GM12801 (cell line): ENCODE measurements at regions not wholly inside any gene's neighbourhood (a gene's known extent, or its start where the extent isn't known, plus 50 kb on each side); places are given as distances from the start of the nearest gene placed in this dataset.

Source experiments
- TF ChIP-seq, protein P1 (sequence below): IDR thresholded peaks from one replicate; pipeline ENCODE4 v1.5.1; 2011; ENCODE audit warnings: control low read depth; ENCODE audit not compliant: insufficient read length; ENCODE audit errors: extremely low read depth

DNA sequence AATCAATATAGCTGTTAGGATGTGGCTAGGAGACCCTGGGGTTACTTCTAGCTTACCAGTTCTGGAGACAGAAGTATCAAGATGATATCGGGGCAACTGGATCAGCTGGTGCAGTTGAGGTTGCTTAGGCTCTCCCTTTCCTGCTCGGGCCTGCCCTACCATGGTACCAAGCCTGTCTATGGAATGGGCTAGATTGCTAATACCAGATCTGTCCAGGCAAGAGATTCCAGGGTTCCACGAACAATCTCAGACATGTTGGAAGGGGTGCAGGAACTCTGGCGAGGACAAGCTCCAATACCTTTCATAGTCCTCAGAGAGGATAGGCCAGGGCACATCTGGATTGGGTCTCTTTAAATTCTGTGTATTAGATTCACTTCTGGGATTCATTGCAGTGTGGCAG lies 53.8 kb downstream of the ADM start:
- TF ChIP-seq, protein P1, sequence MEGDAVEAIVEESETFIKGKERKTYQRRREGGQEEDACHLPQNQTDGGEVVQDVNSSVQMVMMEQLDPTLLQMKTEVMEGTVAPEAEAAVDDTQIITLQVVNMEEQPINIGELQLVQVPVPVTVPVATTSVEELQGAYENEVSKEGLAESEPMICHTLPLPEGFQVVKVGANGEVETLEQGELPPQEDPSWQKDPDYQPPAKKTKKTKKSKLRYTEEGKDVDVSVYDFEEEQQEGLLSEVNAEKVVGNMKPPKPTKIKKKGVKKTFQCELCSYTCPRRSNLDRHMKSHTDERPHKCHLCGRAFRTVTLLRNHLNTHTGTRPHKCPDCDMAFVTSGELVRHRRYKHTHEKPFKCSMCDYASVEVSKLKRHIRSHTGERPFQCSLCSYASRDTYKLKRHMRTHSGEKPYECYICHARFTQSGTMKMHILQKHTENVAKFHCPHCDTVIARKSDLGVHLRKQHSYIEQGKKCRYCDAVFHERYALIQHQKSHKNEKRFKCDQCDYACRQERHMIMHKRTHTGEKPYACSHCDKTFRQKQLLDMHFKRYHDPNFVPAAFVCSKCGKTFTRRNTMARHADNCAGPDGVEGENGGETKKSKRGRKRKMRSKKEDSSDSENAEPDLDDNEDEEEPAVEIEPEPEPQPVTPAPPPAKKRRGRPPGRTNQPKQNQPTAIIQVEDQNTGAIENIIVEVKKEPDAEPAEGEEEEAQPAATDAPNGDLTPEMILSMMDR = no peak

DNA sequence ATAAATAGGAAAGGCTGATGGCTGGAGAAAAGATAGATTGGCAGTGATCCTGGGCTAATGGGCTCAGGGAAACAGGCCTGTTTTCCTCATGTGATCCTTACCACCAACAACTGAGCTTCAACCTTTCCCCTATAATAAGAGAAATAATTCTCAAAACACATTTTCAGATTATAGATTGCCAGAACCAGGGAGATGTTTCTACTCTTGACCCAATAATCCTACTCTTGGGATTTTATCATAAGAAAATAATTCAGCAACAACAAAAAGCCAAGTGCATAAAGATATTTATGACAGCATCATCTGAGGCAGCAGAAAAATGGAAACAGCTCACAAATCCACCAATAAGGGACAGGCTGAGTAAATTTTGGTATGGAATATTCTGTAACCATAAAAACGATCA lies 54.3 kb downstream of the ADM start:
- TF ChIP-seq, protein P1 = no peak

DNA sequence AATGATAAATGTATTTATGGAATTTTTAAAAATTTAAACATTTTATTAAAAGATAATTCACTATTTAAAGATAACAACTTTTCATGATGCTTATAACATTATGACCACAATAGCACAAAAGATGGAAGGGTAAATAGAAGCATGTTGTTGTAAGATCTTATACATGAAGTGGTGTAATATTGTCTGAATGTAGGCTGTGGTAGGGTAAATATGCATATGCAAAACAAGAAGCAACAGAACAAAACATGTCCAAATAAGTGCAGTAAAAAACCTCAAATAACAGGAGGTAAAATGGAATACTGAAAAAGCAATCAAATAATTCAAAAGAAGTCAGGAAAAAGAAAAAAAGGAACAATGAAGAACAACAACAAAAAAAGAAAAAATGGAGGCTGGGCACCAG lies 56.0 kb downstream of the ADM start:
- TF ChIP-seq, protein P1 = no peak

DNA sequence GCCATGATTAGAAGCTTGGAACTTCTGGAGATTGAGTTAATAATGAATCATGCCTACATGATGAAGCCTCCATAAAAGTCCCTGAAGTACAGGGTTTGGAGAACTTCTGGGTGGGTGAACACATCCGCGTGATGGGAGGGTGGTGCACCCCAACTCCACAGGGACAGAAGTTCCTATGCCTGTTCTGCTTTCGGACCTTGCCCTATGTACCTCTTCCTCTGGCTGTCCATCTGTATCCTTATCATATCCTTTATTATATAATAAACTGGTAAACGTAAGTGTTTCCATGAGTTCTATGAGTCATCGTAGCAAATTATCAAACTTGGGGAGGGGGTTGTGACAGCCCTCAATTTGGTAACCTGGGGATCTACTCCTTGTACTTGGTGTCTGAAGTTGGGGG lies 60.2 kb downstream of the ADM start:
- TF ChIP-seq, protein P1 = no peak

DNA sequence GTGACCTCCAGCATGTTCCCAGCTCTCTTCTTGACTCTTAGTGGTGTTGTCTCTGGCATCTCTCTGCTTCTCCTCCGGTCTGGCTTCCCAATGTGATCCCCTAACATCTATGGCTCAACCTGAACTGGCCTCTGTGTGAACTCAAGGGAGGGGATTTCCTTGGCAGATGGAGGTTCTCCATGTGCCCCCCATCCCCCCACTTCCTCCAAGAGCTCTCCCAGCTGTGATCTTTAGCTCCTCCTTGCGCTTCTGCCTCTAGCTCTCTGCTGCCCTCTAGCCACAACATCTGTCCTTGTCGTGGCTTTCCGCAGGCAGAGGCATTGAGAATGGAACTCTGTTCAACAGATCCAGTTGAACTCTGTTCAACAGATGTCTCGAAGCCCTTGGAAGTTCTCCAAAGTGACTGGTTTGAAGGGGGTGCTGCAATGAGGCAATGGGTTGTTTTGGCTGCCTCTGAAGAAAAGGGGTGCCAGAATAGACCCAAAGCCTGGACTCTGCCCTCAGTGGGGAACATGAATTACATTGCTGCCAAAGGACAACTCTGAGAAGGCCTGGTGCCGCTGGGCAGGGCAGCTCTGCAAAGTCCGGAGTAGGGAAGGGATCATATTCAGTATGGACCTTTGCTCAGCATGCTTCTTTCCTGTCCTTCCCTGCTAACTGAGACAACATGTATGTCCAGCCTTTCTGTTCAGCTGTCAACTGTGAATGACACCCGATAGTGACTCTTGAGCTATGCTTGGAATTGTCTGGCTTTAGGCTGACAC lies 61.9 kb downstream of the ADM start:
- TF ChIP-seq, protein P1 = peak; percentile 14

DNA sequence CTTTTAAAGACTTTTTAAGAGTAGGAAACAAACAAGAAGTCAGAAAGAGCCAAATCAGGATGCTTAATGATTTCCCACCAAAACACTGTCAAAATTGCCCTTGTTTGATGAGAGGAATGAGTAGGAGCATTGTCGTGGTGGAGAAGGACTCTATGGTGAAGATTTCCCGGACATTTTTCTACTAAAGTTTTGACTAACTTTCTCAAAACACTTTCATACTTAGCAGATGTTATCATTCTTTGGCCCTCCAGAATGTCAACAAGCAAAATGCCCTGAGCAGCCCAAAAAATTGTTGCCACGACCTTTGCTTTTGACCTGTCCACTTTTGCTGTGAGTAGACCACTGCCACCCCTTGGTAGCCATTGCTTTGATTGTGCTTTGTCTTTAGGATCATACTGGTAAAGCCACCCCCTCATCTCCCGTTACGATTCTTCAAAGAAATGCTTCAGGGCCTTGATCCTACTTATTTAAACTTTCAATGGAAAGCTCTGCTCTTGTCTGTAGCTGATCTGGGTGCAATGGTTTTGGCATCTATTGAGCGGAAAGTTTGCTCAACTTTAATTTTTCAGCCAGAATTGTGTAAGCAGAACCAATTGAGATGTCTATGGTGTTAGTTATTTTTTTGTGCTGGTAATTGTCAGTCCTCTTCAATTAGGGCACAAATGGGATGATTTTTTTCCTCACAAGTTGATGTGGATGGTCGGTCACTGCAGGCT lies 67.2 kb downstream of the ADM start:
- TF ChIP-seq, protein P1 = no peak

DNA sequence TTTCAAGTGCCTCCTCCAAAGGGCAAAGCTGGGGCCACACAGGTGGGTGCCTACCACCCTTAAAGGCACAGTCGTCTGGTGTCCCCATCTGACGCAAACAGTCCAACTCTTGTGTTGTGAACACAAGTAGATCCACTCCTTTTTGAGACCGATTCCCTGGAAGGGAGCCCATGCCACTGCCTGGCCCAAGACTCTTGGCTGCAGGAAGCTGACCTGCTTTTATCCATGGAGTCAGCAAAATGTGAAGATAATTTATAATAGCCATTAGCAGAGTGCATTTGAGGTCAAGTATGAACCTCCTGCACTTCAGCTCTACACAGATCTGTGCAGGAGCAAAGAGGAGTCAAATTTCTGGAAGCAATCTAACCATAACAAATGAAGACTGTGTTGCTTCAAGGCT lies 68.5 kb downstream of the ADM start:
- TF ChIP-seq, protein P1 = no peak
